ENCODE measurements at regions not wholly inside any gene's neighbourhood (a gene's known extent, or its start where the extent isn't known, plus 50 kb on each side); places are given as distances from the start of the nearest gene placed in this dataset.

GRCh38 chr7:41336981-41337380 lies 365.9 kb downstream of the INHBA start:
- TF ChIP-seq CTCF (conservative IDR thresholded peaks at IDR 0.05; ENCODE audit: low read length) = no peak
- no peak for TF ChIP-seq EZH2phosphoT487 (IDR thresholded peaks at IDR 0.05; ENCODE audit: borderline replicate concordance)
